CD4-positive, alpha-beta T cell treated with Interleukin-15 for 4 hours (primary cell): ENCODE measurements at regions not wholly inside any gene's neighbourhood (a gene's known extent, or its start where the extent isn't known, plus 50 kb on each side); places are given as distances from the start of the nearest gene placed in this dataset.

Experiments used
- DNase-seq: peaks from one replicate; pipeline ENCODE4 v3.0.0-alpha.2; 2020; ENCODE audit warnings: low spot score

- no peak for DNase-seq
Measured at GRCh38 chr22:48138855-48139254, 1376.4 kb downstream of the TBC1D22A start.

GRCh38 chr22:48138427-48138826 is 1376.0 kb downstream of the TBC1D22A start:
- no peak for DNase-seq

- no peak for DNase-seq
Measured at GRCh38 chr22:48137640-48138039, 1375.2 kb downstream of the TBC1D22A start.

- no peak for DNase-seq
Measured at GRCh38 chr22:48135592-48135991, 1373.1 kb downstream of the TBC1D22A start.

GRCh38 chr22:48125416-48125815 is 1363.0 kb downstream of the TBC1D22A start:
- DNase-seq: no peak

GRCh38 chr22:48121984-48122383 is 1359.5 kb downstream of the TBC1D22A start:
- no peak for DNase-seq

GRCh38 chr22:48118654-48119053 is 1356.2 kb downstream of the TBC1D22A start:
- no peak for DNase-seq

- DNase-seq: no peak
Measured at GRCh38 chr22:48116871-48117270, 1354.4 kb downstream of the TBC1D22A start.

GRCh38 chr22:48112687-48113521 is 1350.5 kb downstream of the TBC1D22A start:
- no peak for DNase-seq

GRCh38 chr22:48106715-48107259 is 1344.3 kb downstream of the TBC1D22A start:
- no peak for DNase-seq

- DNase-seq: no peak
Measured at GRCh38 chr22:48106215-48106614, 1343.8 kb downstream of the TBC1D22A start.

- no peak for DNase-seq
Measured at GRCh38 chr22:48105259-48105658, 1342.8 kb downstream of the TBC1D22A start.

GRCh38 chr22:48104766-48105165 is 1342.3 kb downstream of the TBC1D22A start:
- DNase-seq: no peak

- no peak for DNase-seq
Measured at GRCh38 chr22:48104102-48104738, 1341.8 kb downstream of the TBC1D22A start.

GRCh38 chr22:48103126-48103875 is 1340.9 kb downstream of the TBC1D22A start:
- DNase-seq: no peak

GRCh38 chr22:48102581-48102980 is 1340.1 kb downstream of the TBC1D22A start:
- no peak for DNase-seq

- no peak for DNase-seq
Measured at GRCh38 chr22:48101704-48102103, 1339.3 kb downstream of the TBC1D22A start.

GRCh38 chr22:48100685-48101417 is 1338.4 kb downstream of the TBC1D22A start:
- no peak for DNase-seq

GRCh38 chr22:48099671-48100070 is 1337.2 kb downstream of the TBC1D22A start:
- DNase-seq: no peak

- no peak for DNase-seq
Measured at GRCh38 chr22:48099251-48099650, 1336.8 kb downstream of the TBC1D22A start.

GRCh38 chr22:48098921-48099245 is 1336.4 kb downstream of the TBC1D22A start:
- DNase-seq: no peak
